Esophagus muscularis mucosa (tissue), 4 donors: ENCODE measurements at regions not wholly inside any gene's neighbourhood (a gene's known extent, or its start where the extent isn't known, plus 50 kb on each side); places are given as distances from the start of the nearest gene placed in this dataset.
A peak's percentile ranks its signal among the peaks of the same experiment; 100 is the strongest.
"Not testable (repeated sequence)": the region's sequence is repeated elsewhere in the genome, so short reads cannot be mapped to it uniquely, and the experiment has no call there.

Experiments used
- DNase-seq: peaks from one replicate; pipeline ENCODE4 v3.0.0-alpha.2; 2017; ENCODE audit errors: extremely low spot score
- H3K27ac ChIP-seq, 4 donors: fragments of 200-600 bp; sonication (generic); replicated peaks in 1 of 4; 1 replicate in 3 of 4; 2 replicates in 1 of 4; pipeline ENCODE4 v1.5.1; 2016 to 2019; ENCODE audit warnings: mild to moderate bottlenecking in 1 of 4
- H3K27me3 ChIP-seq, 4 donors: fragments of 200-600 bp; sonication (generic); one replicate each; pipeline versions ENCODE4 v1.5.1 to v1.6.0; 2016 to 2019
- H3K36me3 ChIP-seq, 4 donors: fragments of 200-600 bp; sonication (generic); one replicate each; pipeline ENCODE4 v1.5.1; 2016 to 2019
- H3K4me1 ChIP-seq, 4 donors: fragments of 200-600 bp; sonication (generic); one replicate each; pipeline ENCODE4 v1.5.1; 2016 to 2019
- H3K4me3 ChIP-seq, 4 donors: fragments of 200-600 bp; sonication (generic); 1 replicate in 2 of 4; 2 replicates in 2 of 4; pipeline ENCODE4 v1.5.1; 2016 to 2019; ENCODE audit warnings: mild to moderate bottlenecking in 4 of 4, moderate library complexity in 1 of 4
- H3K9me3 ChIP-seq, 4 donors: fragments of 200-600 bp; sonication (generic); 1 replicate in 3 of 4; 2 replicates in 1 of 4; pipeline ENCODE4 v1.5.1; 2016 to 2019
- CTCF ChIP-seq, 3 experiments: fragments of 200-600 bp in 2 of 3; fragments of 450-650 bp in 1 of 3; sonication (generic) in 2 of 3; IDR thresholded peaks; one replicate each; pipeline ENCODE4 v1.5.1; 2017 to 2019; ENCODE audit warnings: antibody characterized with exemption in 3 of 3, mild to moderate bottlenecking in 2 of 3, moderate library complexity in 1 of 3
- EP300 ChIP-seq: sonication (generic); formaldehyde crosslinking; IDR thresholded peaks from one replicate; pipeline ENCODE4 v1.6.1; 2017; ENCODE audit warnings: antibody characterized with exemption
- POLR2A ChIP-seq: fragments of 450-650 bp; IDR thresholded peaks from one replicate; pipeline ENCODE4 v1.6.1; 2017; ENCODE audit warnings: antibody characterized with exemption, moderate library complexity, mild to moderate bottlenecking, low read depth
- POLR2AphosphoS5 ChIP-seq, 2 donors: sonication (generic); formaldehyde crosslinking; IDR thresholded peaks; one replicate each; pipeline ENCODE4 v1.6.1; 2017; ENCODE audit warnings: antibody characterized with exemption in 2 of 2
- WGBS: methylation state at CpG from one replicate; pipeline ENCODE4 v1.1.5; 2018; 5-methylcytosine and 5-hydroxymethylcytosine counted together
- intact Hi-C: fragments of 100-400 bp; cut with DNase I; formaldehyde crosslinking; loops from one replicate; pipeline ENCODE4 v1.15.1; 2023

GRCh38 chr6:26273673-26274588 is 91.1 kb upstream of the BTN3A2 start:
- peaks cover 0 to 62% (median 30%) of the 10 kb centered on the region in 4 donors for H3K27me3 ChIP-seq
- peak overlapping the region; percentile 51 to 61 (median 54) for H3K4me3 ChIP-seq
- 5% methylated on average over 20 of the region's 21 CpGs for WGBS
- no peaks in the 10 kb centered on the region for H3K36me3 ChIP-seq
- no peak for DNase-seq
- H3K27ac ChIP-seq, result peak overlapping the region; percentile 83 to 91 (median 88)
- TF ChIP-seq POLR2A (no peak), CTCF (IDR thresholded peaks at IDR 0.05) (no peak), POLR2AphosphoS5 (IDR thresholded peaks at IDR 0.05) (peak in 1 of 2 donors; percentile 22), EP300 (no peak)
- intact Hi-C loops, result loop anchor here (5.0 kb wide), 2 partner anchors 47 to 53 kb away; a partner anchor contains a TSS
- H3K4me1 ChIP-seq, result peaks cover 16 to 32% (median 26%) of the 10 kb centered on the region in 4 donors
- H3K9me3 ChIP-seq, result no peaks in the 10 kb centered on the region

GRCh38 chr6:26275663-26276062 is 89.3 kb upstream of the BTN3A2 start:
- WGBS, result 84% methylated on average over 2 of the region's 2 CpGs
- peaks cover 0 to 44% (median 27%) of the 10 kb centered on the region in 4 donors for H3K27me3 ChIP-seq
- no peak for DNase-seq
- peaks cover 16 to 32% (median 25%) of the 10 kb centered on the region in 4 donors for H3K4me1 ChIP-seq
- H3K4me3 ChIP-seq, result no peak overlapping the region
- intact Hi-C loops, result no loop called here
- TF ChIP-seq POLR2AphosphoS5 (IDR thresholded peaks at IDR 0.05) (no peak), CTCF (IDR thresholded peaks at IDR 0.05) (no peak), POLR2A (no peak), EP300 (no peak)
- no peak overlapping the region for H3K27ac ChIP-seq
- H3K36me3 ChIP-seq, result peaks cover 0 to 7% (median 2%) of the 10 kb centered on the region in 4 donors
- no peaks in the 10 kb centered on the region for H3K9me3 ChIP-seq

- intact Hi-C loops, result no loop called here
Observed at GRCh38 chr6:26276841-26277648, 88.0 kb upstream of the BTN3A2 start.

GRCh38 chr6:26278536-26278935 is 86.5 kb upstream of the BTN3A2 start:
- peaks cover 0 to 17% (median 3%) of the 10 kb centered on the region in 4 donors for H3K27me3 ChIP-seq
- TF ChIP-seq CTCF (IDR thresholded peaks at IDR 0.05), result no peak
- no peak for TF ChIP-seq POLR2AphosphoS5 (IDR thresholded peaks at IDR 0.05)
- TF ChIP-seq POLR2A, result no peak
- no peak for TF ChIP-seq EP300
- intact Hi-C loops, result no loop called here
- no peak overlapping the region for H3K27ac ChIP-seq
- no peak for DNase-seq
- H3K4me3 ChIP-seq, result no peak overlapping the region
- H3K4me1 ChIP-seq, result peaks cover 0 to 22% (median 15%) of the 10 kb centered on the region in 4 donors
- peaks cover 0 to 12% (median 6%) of the 10 kb centered on the region in 4 donors for H3K36me3 ChIP-seq
- no peaks in the 10 kb centered on the region for H3K9me3 ChIP-seq
- 47% methylated on average over 1 of the region's 1 CpG for WGBS

More at GRCh38 chr6:26276841-26277648, 88.0 kb upstream of the BTN3A2 start:
- Histone ChIP-seq H3K4me1 (peaks cover 8 to 25% (median 12%) of the 10 kb centered on the region in 4 donors), H3K27ac (no peak overlapping the region), H3K4me3 (no peak overlapping the region), H3K27me3 (peaks cover 0 to 32% (median 16%) of the 10 kb centered on the region in 4 donors), H3K36me3 (peaks cover 0 to 12% (median 6%) of the 10 kb centered on the region in 4 donors), H3K9me3 (no peaks in the 10 kb centered on the region)
- TF ChIP-seq EP300 (no peak), POLR2AphosphoS5 (IDR thresholded peaks at IDR 0.05) (no peak), CTCF (IDR thresholded peaks at IDR 0.05) (no peak), POLR2A (no peak)
- 78% methylated on average over 6 of the region's 6 CpGs for WGBS
- no peak for DNase-seq

- H3K9me3 ChIP-seq, H3K27me3 ChIP-seq, intact Hi-C loops, H3K27ac ChIP-seq, DNase-seq, H3K4me3 ChIP-seq: not testable (repeated sequence)
- Histone ChIP-seq H3K36me3 (peaks cover 0 to 12% (median 6%) of the 10 kb centered on the region in 4 donors), H3K4me1 (peaks cover 7 to 22% (median 19%) of the 10 kb centered on the region in 4 donors)
- WGBS, result 96% methylated on average over 5 of the region's 5 CpGs
Observed at GRCh38 chr6:26279371-26279770, 85.6 kb upstream of the BTN3A2 start.
